ENCODE measurements at regions not wholly inside any gene's neighbourhood (a gene's known extent, or its start where the extent isn't known, plus 50 kb on each side); places are given as distances from the start of the nearest gene placed in this dataset.

- no peak overlapping the region for H3K9ac ChIP-seq (ENCODE audit: control insufficient read depth, extremely low read depth, insufficient read depth, low read length)
- H3K9me3 ChIP-seq (ENCODE audit: control insufficient read depth, low read depth, low read length), result no peaks in the 10 kb centered on the region
- no peaks in the 10 kb centered on the region for H3K27me3 ChIP-seq (ENCODE audit: control insufficient read depth, extremely low read depth, insufficient read depth, low read length)
- TF ChIP-seq EZH2 (IDR thresholded peaks at IDR 0.05; ENCODE audit: low read length) (no peak), CTCF (optimal IDR thresholded peaks at IDR 0.05 in 1 of 3, IDR thresholded peaks at IDR 0.05 in 1 of 3, conservative IDR thresholded peaks at IDR 0.05 in 1 of 3; ENCODE audit: extremely low read depth in 1 of 3, insufficient read depth in 2 of 3, low read length in 3 of 3) (no peak)
- no peaks in the 10 kb centered on the region for H3K79me2 ChIP-seq (ENCODE audit: control insufficient read depth, insufficient read depth, low read length)
- H3K4me3 ChIP-seq (ENCODE audit: control insufficient read depth in 2 of 3, extremely low read depth in 1 of 3, insufficient read depth in 2 of 3, low read depth in 1 of 3, low read length in 3 of 3), result no peak overlapping the region
- H3K9me1 ChIP-seq (ENCODE audit: control insufficient read depth, extremely low read depth, insufficient read depth, low read length), result no peaks in the 10 kb centered on the region
- FAIRE-seq, result no peak
- H3K27ac ChIP-seq (ENCODE audit: control insufficient read depth, insufficient read depth, low read length), result no peak overlapping the region
- peaks cover 17% of the 10 kb centered on the region for H3K4me1 ChIP-seq (ENCODE audit: control insufficient read depth, extremely low read depth, insufficient read depth, low read length)
- no peaks in the 10 kb centered on the region for H4K20me1 ChIP-seq (ENCODE audit: control insufficient read depth, extremely low read depth, insufficient read depth, low read length)
- H3K4me2 ChIP-seq (ENCODE audit: control insufficient read depth, extremely low read depth, insufficient read depth, low read depth, low read length), result no peak overlapping the region
- H2AFZ ChIP-seq (ENCODE audit: control insufficient read depth, low read length), result no peak overlapping the region
- no peak for DNase-seq (ENCODE audit: low read depth, low spot score)
- dilution Hi-C loops (cut with MboI; ENCODE audit: extremely low pct_ligation_motif_present, low sequenced_read_pairs), result no loop called here
- H3K36me3 ChIP-seq (ENCODE audit: control insufficient read depth in 2 of 2, extremely low read depth in 1 of 2, insufficient read depth in 2 of 2, low read length in 2 of 2), result no peaks in the 10 kb centered on the region
Measured at GRCh38 chr5:18240971-18241370, 606.7 kb downstream of the TAF11L14 start.

GRCh38 chr5:18243846-18244245 is 609.6 kb downstream of the TAF11L14 start:
- Histone ChIP-seq H4K20me1 (ENCODE audit: control insufficient read depth, extremely low read depth, insufficient read depth, low read length) (no peaks in the 10 kb centered on the region), H3K36me3 (ENCODE audit: control insufficient read depth in 2 of 2, extremely low read depth in 1 of 2, insufficient read depth in 2 of 2, low read length in 2 of 2) (no peaks in the 10 kb centered on the region), H3K9me1 (ENCODE audit: control insufficient read depth, extremely low read depth, insufficient read depth, low read length) (no peaks in the 10 kb centered on the region), H3K9ac (ENCODE audit: control insufficient read depth, extremely low read depth, insufficient read depth, low read length) (no peak overlapping the region), H3K9me3 (ENCODE audit: control insufficient read depth, low read depth, low read length) (no peaks in the 10 kb centered on the region), H2AFZ (ENCODE audit: control insufficient read depth, low read length) (no peak overlapping the region), H3K4me3 (ENCODE audit: control insufficient read depth in 2 of 3, extremely low read depth in 1 of 3, insufficient read depth in 2 of 3, low read depth in 1 of 3, low read length in 3 of 3) (no peak overlapping the region), H3K27me3 (ENCODE audit: control insufficient read depth, extremely low read depth, insufficient read depth, low read length) (no peaks in the 10 kb centered on the region), H3K4me1 (ENCODE audit: control insufficient read depth, extremely low read depth, insufficient read depth, low read length) (no peaks in the 10 kb centered on the region), H3K4me2 (ENCODE audit: control insufficient read depth, extremely low read depth, insufficient read depth, low read depth, low read length) (no peak overlapping the region), H3K79me2 (ENCODE audit: control insufficient read depth, insufficient read depth, low read length) (no peaks in the 10 kb centered on the region), H3K27ac (ENCODE audit: control insufficient read depth, insufficient read depth, low read length) (no peak overlapping the region)
- DNase-seq (ENCODE audit: low read depth, low spot score) (no peak), FAIRE-seq (no peak)
- TF ChIP-seq CTCF (optimal IDR thresholded peaks at IDR 0.05 in 1 of 3, IDR thresholded peaks at IDR 0.05 in 1 of 3, conservative IDR thresholded peaks at IDR 0.05 in 1 of 3; ENCODE audit: extremely low read depth in 1 of 3, insufficient read depth in 2 of 3, low read length in 3 of 3) (no peak), EZH2 (IDR thresholded peaks at IDR 0.05; ENCODE audit: low read length) (no peak)
- dilution Hi-C loops (cut with MboI; ENCODE audit: extremely low pct_ligation_motif_present, low sequenced_read_pairs), result no loop called here
